H9 (cell line): ENCODE measurements at regions not wholly inside any gene's neighbourhood (a gene's known extent, or its start where the extent isn't known, plus 50 kb on each side); places are given as distances from the start of the nearest gene placed in this dataset.

ENCODE experiments used
- DNase-seq: peaks from one replicate; pipeline ENCODE4 v3.0.0-alpha.2; 2017
- H2AFZ ChIP-seq: one replicate; pipeline ENCODE4 v1.6.1; 2013; ENCODE audit warnings: mild to moderate bottlenecking, low read length, control low read depth, moderate library complexity
- H2AK5ac ChIP-seq: 2 replicates; pipeline ENCODE4 v1.6.1; 2013; ENCODE audit warnings: low read length, control low read depth, mixed read lengths; ENCODE audit not compliant: insufficient read length
- H2BK120ac ChIP-seq: one replicate; pipeline ENCODE4 v1.6.1; 2013; ENCODE audit warnings: low read depth, mild to moderate bottlenecking, low read length, control low read depth, inconsistent platforms; ENCODE audit not compliant: poor library complexity, severe bottlenecking
- H2BK12ac ChIP-seq: 2 replicates; pipeline ENCODE4 v1.6.1; 2013; ENCODE audit warnings: low read length, control low read depth, mixed read lengths, low read depth; ENCODE audit not compliant: insufficient read length
- H2BK15ac ChIP-seq: 2 replicates; pipeline ENCODE4 v1.6.1; 2013; ENCODE audit warnings: low read depth, low read length, control low read depth
- H2BK20ac ChIP-seq: one replicate; pipeline ENCODE4 v1.6.1; 2013; ENCODE audit warnings: low read depth, mild to moderate bottlenecking, low read length, control low read depth, inconsistent platforms; ENCODE audit not compliant: poor library complexity, severe bottlenecking
- H2BK5ac ChIP-seq: 2 replicates; pipeline ENCODE4 v1.6.1; 2013; ENCODE audit warnings: low read length, control low read depth, mixed read lengths; ENCODE audit not compliant: insufficient read length
- H3K14ac ChIP-seq: 2 replicates; pipeline ENCODE4 v1.6.1; 2013; ENCODE audit warnings: low read length, control low read depth; ENCODE audit not compliant: insufficient read depth
- H3K18ac ChIP-seq: 2 replicates; pipeline ENCODE4 v1.6.1; 2013; ENCODE audit warnings: low read depth, mild to moderate bottlenecking, mixed read lengths, low read length, control low read depth; ENCODE audit not compliant: insufficient read length
- H3K23ac ChIP-seq: 2 replicates; pipeline ENCODE4 v1.6.1; 2013; ENCODE audit warnings: low read length, control low read depth, mixed read lengths, low read depth; ENCODE audit not compliant: insufficient read length
- H3K23me2 ChIP-seq: 2 replicates; pipeline ENCODE4 v1.6.1; 2013; ENCODE audit warnings: low read depth, mild to moderate bottlenecking, mixed read lengths, low read length, control low read depth; ENCODE audit not compliant: insufficient read length, poor library complexity, severe bottlenecking
- H3K27ac ChIP-seq: 2 replicates; pipeline ENCODE4 v1.5.1; 2013; ENCODE audit warnings: low read length, control low read depth, mixed read lengths, low read depth; ENCODE audit not compliant: insufficient read length
- H3K27me3 ChIP-seq: 2 replicates; pipeline ENCODE4 v1.6.1; 2013; ENCODE audit warnings: low read length, control low read depth, inconsistent platforms; ENCODE audit not compliant: insufficient read depth
- H3K4ac ChIP-seq: 2 replicates; pipeline ENCODE4 v1.6.1; 2013; ENCODE audit warnings: low read depth, mild to moderate bottlenecking, control low read depth, inconsistent platforms, low read length, moderate library complexity
- H3K4me1 ChIP-seq: 2 replicates; pipeline ENCODE4 v1.6.1; 2013; ENCODE audit warnings: low read length, control low read depth, inconsistent platforms; ENCODE audit not compliant: insufficient read depth
- H3K4me2 ChIP-seq: 2 replicates; pipeline ENCODE4 v1.6.1; 2013; ENCODE audit warnings: low read length, control low read depth, mixed read lengths; ENCODE audit not compliant: insufficient read length, insufficient read depth
- H3K56ac ChIP-seq: 2 replicates; pipeline ENCODE4 v1.6.1; 2013; ENCODE audit warnings: low read depth, mild to moderate bottlenecking, mixed read lengths, low read length, control low read depth; ENCODE audit not compliant: insufficient read length
- H3K79me1 ChIP-seq: 2 replicates; pipeline ENCODE4 v1.6.1; 2013; ENCODE audit warnings: low read depth, mild to moderate bottlenecking, moderate library complexity, low read length, control low read depth, inconsistent platforms; ENCODE audit not compliant: insufficient read depth, poor library complexity, severe bottlenecking
- H3K79me2 ChIP-seq: 2 replicates; pipeline ENCODE4 v1.6.1; 2013; ENCODE audit warnings: low read length, control low read depth, inconsistent platforms; ENCODE audit not compliant: insufficient read depth
- H3K9ac ChIP-seq: 2 replicates; pipeline ENCODE4 v1.6.1; 2013; ENCODE audit warnings: low read length, control low read depth, mixed read lengths; ENCODE audit not compliant: insufficient read length; ENCODE audit errors: extremely low read depth
- H3K9me3 ChIP-seq: one replicate; pipeline ENCODE4 v1.6.1; 2013; ENCODE audit warnings: low read depth, low read length, inconsistent platforms; ENCODE audit not compliant: control insufficient read depth
- H3T11ph ChIP-seq: one replicate; pipeline ENCODE4 v1.6.1; 2013; ENCODE audit warnings: mild to moderate bottlenecking, low read length, control low read depth, inconsistent platforms
- H4K20me1 ChIP-seq: one replicate; pipeline ENCODE4 v1.6.1; 2013; ENCODE audit not compliant: control insufficient read depth, insufficient read length, insufficient read depth
- H4K5ac ChIP-seq: 2 replicates; pipeline ENCODE4 v1.6.1; 2013; ENCODE audit warnings: low read depth, mild to moderate bottlenecking, mixed read lengths, low read length, control low read depth; ENCODE audit not compliant: insufficient read length
- H4K8ac ChIP-seq: replicated peaks from 2 replicates; pipeline ENCODE4 v1.6.1; 2013; ENCODE audit warnings: low read length, control low read depth, mixed read lengths, low read depth; ENCODE audit not compliant: insufficient read length
- H4K91ac ChIP-seq: 2 replicates; pipeline ENCODE4 v1.6.1; 2013; ENCODE audit warnings: low read depth, mild to moderate bottlenecking, moderate library complexity, mixed read lengths, low read length, control low read depth; ENCODE audit not compliant: insufficient read length
- H3K27ac Mint-ChIP-seq, 3 experiments: 2 replicates in 2 of 3; 3 replicates in 1 of 3; pipeline ENCODE4 v1.8.0; 2020 to 2021; ENCODE audit warnings: mixed read lengths in 3 of 3, mild to moderate bottlenecking in 1 of 3, moderate library complexity in 1 of 3
- H3K27me3 Mint-ChIP-seq: 2 replicates; pipeline ENCODE4 v1.8.0; 2021; ENCODE audit warnings: low read depth, mild to moderate bottlenecking, moderate library complexity, mixed read lengths
- H3K36me3 Mint-ChIP-seq, 3 experiments: 2 replicates in 2 of 3; 3 replicates in 1 of 3; pipeline ENCODE4 v1.8.0; 2020 to 2021; ENCODE audit warnings: low read depth in 3 of 3, mixed read lengths in 3 of 3; ENCODE audit not compliant: insufficient read depth in 1 of 3
- H3K4me1 Mint-ChIP-seq, 2 experiments: 2 replicates each; pipeline ENCODE4 v1.8.0; 2020; ENCODE audit warnings: mixed read lengths in 2 of 2
- H3K4me3 Mint-ChIP-seq, 2 experiments: 2 replicates in 1 of 2; 3 replicates in 1 of 2; pipeline ENCODE4 v1.8.0; 2020 to 2021; ENCODE audit warnings: mild to moderate bottlenecking in 2 of 2, mixed read lengths in 2 of 2, moderate library complexity in 1 of 2
- H3K9me3 Mint-ChIP-seq, 2 experiments: 2 replicates in 1 of 2; 3 replicates in 1 of 2; pipeline ENCODE4 v1.8.0; 2020; ENCODE audit warnings: mild to moderate bottlenecking in 2 of 2, mixed read lengths in 2 of 2, moderate library complexity in 1 of 2
- CTCF ChIP-seq: fragments of 200-600 bp; sonication (generic); conservative IDR thresholded peaks from 3 replicates; pipeline ENCODE4 v1.8.0; 2021; ENCODE audit warnings: antibody characterized with exemption, mild to moderate bottlenecking
- WGBS: extraction: QIAGEN DNeasy Blood & Tissue Kit; methylation state at CpG from one replicate; pipeline ENCODE4 v1.1.7; 2013; ENCODE audit warnings: missing lambda C conversion rate, low lambda C conversion rate, mixed read lengths; ENCODE audit not compliant: insufficient read length; ENCODE audit errors: extremely low coverage; 5-methylcytosine and 5-hydroxymethylcytosine counted together

- Histone ChIP-seq H3K27me3 (no peaks in the 10 kb centered on the region), H3K79me1 (no peaks in the 10 kb centered on the region), H2AK5ac (no peak overlapping the region), H3K79me2 (no peaks in the 10 kb centered on the region), H3K14ac (no peak overlapping the region), H3T11ph (no peak overlapping the region), H2BK12ac (no peak overlapping the region), H2BK20ac (no peak overlapping the region), H2AFZ (no peak overlapping the region), H3K4me1 (peaks cover 3% of the 10 kb centered on the region; the same call in 1 of the 2 replicates), H3K23ac (no peak overlapping the region), H3K4me2 (no peak overlapping the region), H2BK5ac (no peak overlapping the region), H3K56ac (no peak overlapping the region), H3K18ac (no peak overlapping the region), H3K9me3 (no peaks in the 10 kb centered on the region), H3K23me2 (no peaks in the 10 kb centered on the region), H2BK15ac (no peak overlapping the region), H4K20me1 (no peaks in the 10 kb centered on the region), H4K91ac (no peak overlapping the region), H4K8ac (no peak overlapping the region), H4K5ac (no peak overlapping the region), H3K27ac (no peak overlapping the region), H2BK120ac (no peak overlapping the region), H3K4ac (no peak overlapping the region), H3K9ac (no peak overlapping the region)
- no CpG with 5 or more reads among the region's 3 CpGs for WGBS
- no peaks in the 10 kb centered on the region; a peak in 1 of 5 replicates for H3K9me3 Mint-ChIP-seq
- TF ChIP-seq CTCF: no peak
- H3K4me1 Mint-ChIP-seq: peaks cover 7 to 13% of the 10 kb centered on the region in 2 experiments
- DNase-seq: no peak
- no peaks in the 10 kb centered on the region for H3K27me3 Mint-ChIP-seq
- H3K36me3 Mint-ChIP-seq: no peaks in the 10 kb centered on the region
- H3K4me3 Mint-ChIP-seq: no peak overlapping the region
- H3K27ac Mint-ChIP-seq: no peak overlapping the region
These were observed 52.5 kb upstream of the ZNF608 start for GRCh38 chr5:124798890-124799289.
